Activated CD4-positive, alpha-beta T cell treated with anti-CD3 and anti-CD28 coated beads, Interleukin-10, Interleukin-2, amounts not matched to agents 100 ng/mL and 50 ng/mL, durations not matched to agents 16 hours and 8 hours (primary cell): ENCODE measurements at regions not wholly inside any gene's neighbourhood (a gene's known extent, or its start where the extent isn't known, plus 50 kb on each side); places are given as distances from the start of the nearest gene placed in this dataset.
"Not testable (repeated sequence)": the region's sequence is repeated elsewhere in the genome, so short reads cannot be mapped to it uniquely, and the experiment has no call there.

ENCODE experiments used
- DNase-seq: peaks from one replicate; pipeline ENCODE4 v3.0.0-alpha.2; 2020

- DNase-seq = no peak
These were observed 773.4 kb upstream of the RAG2 start for GRCh38 chr11:37371346-37371970.

- no peak for DNase-seq
These were observed 772.8 kb upstream of the RAG2 start for GRCh38 chr11:37370817-37371216.

GRCh38 chr11:37364246-37364839 lies 766.3 kb upstream of the RAG2 start:
- DNase-seq = no peak

GRCh38 chr11:37353192-37353591 lies 755.2 kb upstream of the RAG2 start:
- DNase-seq = no peak

- DNase-seq = no peak
These were observed 754.4 kb upstream of the RAG2 start for GRCh38 chr11:37352485-37352884.

- no peak for DNase-seq
These were observed 745.3 kb upstream of the RAG2 start for GRCh38 chr11:37343290-37343689.

GRCh38 chr11:37336401-37336800 lies 738.4 kb upstream of the RAG2 start:
- DNase-seq = no peak

- no peak for DNase-seq
These were observed 735.3 kb upstream of the RAG2 start for GRCh38 chr11:37333345-37333744.

GRCh38 chr11:37323843-37324242 lies 725.8 kb upstream of the RAG2 start:
- no peak for DNase-seq

- no peak for DNase-seq
These were observed 724.5 kb upstream of the RAG2 start for GRCh38 chr11:37322333-37323194.

- DNase-seq = no peak
These were observed 722.9 kb upstream of the RAG2 start for GRCh38 chr11:37320921-37321320.

- no peak for DNase-seq
These were observed 719.8 kb upstream of the RAG2 start for GRCh38 chr11:37317803-37318202.

- DNase-seq = no peak
These were observed 715.2 kb upstream of the RAG2 start for GRCh38 chr11:37313266-37313665.

- no peak for DNase-seq
These were observed 708.5 kb upstream of the RAG2 start for GRCh38 chr11:37306563-37306962.

GRCh38 chr11:37301405-37301804 lies 703.4 kb upstream of the RAG2 start:
- not testable (repeated sequence) for DNase-seq

GRCh38 chr11:37298173-37298572 lies 700.1 kb upstream of the RAG2 start:
- no peak for DNase-seq

GRCh38 chr11:37286890-37287289 lies 688.9 kb upstream of the RAG2 start:
- no peak for DNase-seq

GRCh38 chr11:37282367-37282766 lies 684.3 kb upstream of the RAG2 start:
- DNase-seq = no peak

GRCh38 chr11:37280200-37280599 lies 682.2 kb upstream of the RAG2 start:
- DNase-seq = no peak

- no peak for DNase-seq
These were observed 679.9 kb upstream of the RAG2 start for GRCh38 chr11:37277896-37278465.

GRCh38 chr11:37264783-37265182 lies 666.7 kb upstream of the RAG2 start:
- no peak for DNase-seq

GRCh38 chr11:37264060-37264459 lies 666.0 kb upstream of the RAG2 start:
- no peak for DNase-seq

GRCh38 chr11:37263467-37263866 lies 665.4 kb upstream of the RAG2 start:
- not testable (repeated sequence) for DNase-seq

GRCh38 chr11:37259734-37260133 lies 661.7 kb upstream of the RAG2 start:
- no peak for DNase-seq
